HepG2 (cell line): ENCODE measurements at regions not wholly inside any gene's neighbourhood (a gene's known extent, or its start where the extent isn't known, plus 50 kb on each side); places are given as distances from the start of the nearest gene placed in this dataset.

ENCODE experiments used
- ATAC-seq: fragments of 200-7000 bp; cut with Tn5 transposase; 3 replicates; pipeline ENCODE4 v1.9.1; 2020; ENCODE audit warnings: mild to moderate bottlenecking, moderate library complexity
- BruUV-seq: library from RNA; stranded (reverse); fragments of 400-500 nt; replicated peaks from 2 replicates; lab custom pipeline; 2021; lab: Mats Ljungman, UMichigan
- CTCF ChIA-PET: fragments of 300-600 bp; formaldehyde crosslinking; extraction: SDS; loops from one replicate; lab custom pipeline; 2021; ENCODE audit warnings: low total read pairs, inconsistent platforms, low intra/inter-chr PET ratio; lab: Yijun Ruan, JAX
- POLR2A ChIA-PET: fragments of 350-600 bp; sonication (Branson Sonifier 250); formaldehyde crosslinking; loops from one replicate; lab custom pipeline; 2020; ENCODE audit warnings: antibody characterized with exemption, inconsistent platforms; lab: Yijun Ruan, JAX
- DNase-seq: peaks from one replicate; pipeline ENCODE4 v3.0.0-alpha.2; 2015; ENCODE audit warnings: low spot score
- FAIRE-seq: peaks from 3 replicates; lab custom pipeline; 2011; peaks lifted over from hg19 to GRCh38; lab: Jason Lieb, UNC
- H2AFZ ChIP-seq: one replicate; pipeline ENCODE4 v1.6.1; 2011; ENCODE audit warnings: low read length, inconsistent platforms
- H3K27ac ChIP-seq: fragments of 300-600 bp; 3 replicates; pipeline ENCODE4 v1.8.0; 2011; ENCODE audit warnings: mixed run types, mild to moderate bottlenecking, mixed read lengths, low read length, inconsistent platforms; ENCODE audit not compliant: insufficient read depth; ENCODE audit errors: extremely low read length
- H3K27me3 ChIP-seq, 2 experiments: fragments of 200-600 bp in 1 of 2; 2 replicates in 1 of 2; 3 replicates in 1 of 2; pipeline versions ENCODE4 v1.6.0 to v1.8.0; 2011; ENCODE audit warnings: low read length in 2 of 2, mild to moderate bottlenecking in 2 of 2, moderate library complexity in 2 of 2, inconsistent platforms in 1 of 2; ENCODE audit not compliant: insufficient read depth in 2 of 2, control insufficient read depth in 1 of 2
- H3K36me3 ChIP-seq, 2 experiments: fragments of 200-600 bp in 1 of 2; replicated peaks in 1 of 2; 2 replicates in 1 of 2; 3 replicates in 1 of 2; pipeline versions ENCODE4 v1.5.1 to v1.8.0; 2011; ENCODE audit warnings: low read length in 2 of 2, inconsistent platforms in 1 of 2; ENCODE audit not compliant: insufficient read depth in 2 of 2, control insufficient read depth in 1 of 2
- H3K4me1 ChIP-seq: 2 replicates; pipeline ENCODE4 v1.5.1; 2012; ENCODE audit warnings: low read length, inconsistent platforms; ENCODE audit not compliant: insufficient read depth
- H3K4me2 ChIP-seq: 2 replicates; pipeline ENCODE4 v1.6.0; 2011; ENCODE audit warnings: low read depth, low read length, inconsistent platforms
- H3K4me3 ChIP-seq, 3 experiments: fragments of 200-600 bp in 1 of 3; sonication (generic), shearing (Covaris generic) in 1 of 3; replicated peaks in 1 of 3; 2 replicates each; pipeline ENCODE4 v1.5.1; 2011 to 2016; ENCODE audit warnings: low read length in 3 of 3, inconsistent platforms in 2 of 3, low read depth in 2 of 3, mild to moderate bottlenecking in 2 of 3, control low read depth in 1 of 3, mixed read lengths in 1 of 3; ENCODE audit not compliant: insufficient read depth in 1 of 3
- H3K79me2 ChIP-seq: one replicate; pipeline ENCODE4 v1.6.1; 2011; ENCODE audit warnings: low read length, inconsistent platforms; ENCODE audit not compliant: insufficient read depth
- H3K9ac ChIP-seq: 2 replicates; pipeline ENCODE4 v1.6.0; 2011; ENCODE audit warnings: mild to moderate bottlenecking, low read depth, low read length, inconsistent platforms; ENCODE audit not compliant: insufficient read depth
- H3K9me3 ChIP-seq: 2 replicates; pipeline ENCODE4 v1.5.1; 2012; ENCODE audit warnings: mild to moderate bottlenecking, low read length
- H4K20me1 ChIP-seq: 2 replicates; pipeline ENCODE4 v1.6.0; 2011; ENCODE audit warnings: inconsistent platforms, mild to moderate bottlenecking, low read length, moderate library complexity; ENCODE audit not compliant: insufficient read depth
- EP300 ChIP-seq, 3 experiments: sonication (generic) in 1 of 3; formaldehyde crosslinking in 1 of 3; IDR thresholded peaks; 2 replicates each; pipeline versions ENCODE4 v1.5.1 to v1.6.1; 2011 to 2020; ENCODE audit warnings: low read depth in 2 of 3, low read length in 2 of 3, borderline replicate concordance in 1 of 3, improper control_type of control experiment in 1 of 3, mild to moderate bottlenecking in 1 of 3, missing genetic modification reagents in 1 of 3, moderate library complexity in 1 of 3
- FOXM1 ChIP-seq: sonication (generic); formaldehyde crosslinking; IDR thresholded peaks from 2 replicates; pipeline ENCODE4 v1.5.0; 2020; ENCODE audit warnings: missing genetic modification reagents
- HNF4G ChIP-seq, 2 experiments: sonication (generic) in 1 of 2; formaldehyde crosslinking in 1 of 2; IDR thresholded peaks; 2 replicates each; pipeline versions ENCODE4 v1.4.0 to v1.6.1; 2011 to 2020; ENCODE audit warnings: borderline replicate concordance in 2 of 2, low read depth in 2 of 2, mild to moderate bottlenecking in 2 of 2, low read length in 1 of 2, missing genetic modification reagents in 1 of 2, moderate library complexity in 1 of 2
- JUND ChIP-seq: sonication (generic); formaldehyde crosslinking; IDR thresholded peaks from 2 replicates; pipeline ENCODE4 v1.8.0; 2022; ENCODE audit warnings: mild to moderate bottlenecking, missing genetic modification reagents
- REL ChIP-seq: sonication (generic); formaldehyde crosslinking; conservative IDR thresholded peaks from 2 replicates; pipeline ENCODE4 v1.8.0; 2022; ENCODE audit warnings: mild to moderate bottlenecking, missing genetic modification reagents, moderate library complexity
- ZNF775 ChIP-seq: sonication (generic); formaldehyde crosslinking; IDR thresholded peaks from 2 replicates; pipeline ENCODE4 v1.4.0; 2020; ENCODE audit warnings: missing genetic modification reagents, mild to moderate bottlenecking, moderate library complexity, borderline replicate concordance
- WGBS: methylation state at CpG from one replicate; pipeline ENCODE4 v1.1.6; 2017; ENCODE audit warnings: low lambda C conversion rate; 5-methylcytosine and 5-hydroxymethylcytosine counted together
- in situ Hi-C: cut with HindIII; loops from 2 replicates; pipeline ENCODE4 v1.10.0; 2017; ENCODE audit warnings: low pct_unique_long_range_greater_than_20kb; ENCODE audit not compliant: extremely low pct_ligation_motif_present
- intact Hi-C: fragments of 100-400 bp; cut with micrococcal nuclease; formaldehyde crosslinking; loops from one replicate; pipeline ENCODE4 v1.10.0; 2022; ENCODE audit not compliant: unreplicated experiment
- TF ChIP-seq, protein P1 (sequence below): sonication (generic); formaldehyde crosslinking; conservative IDR thresholded peaks from 2 replicates; pipeline ENCODE4 v1.8.0; 2022; ENCODE audit warnings: low read depth, missing genetic modification reagents
- TF ChIP-seq, protein P2 (sequence below): sonication (generic); formaldehyde crosslinking; IDR thresholded peaks from 2 replicates; pipeline ENCODE4 v1.4.0; 2020; ENCODE audit warnings: missing genetic modification reagents, low read depth, mild to moderate bottlenecking, borderline replicate concordance
- TF ChIP-seq, protein P3 (sequence below): sonication (generic); formaldehyde crosslinking; IDR thresholded peaks from 2 replicates; pipeline ENCODE4 v1.4.0; 2020; ENCODE audit warnings: missing genetic modification reagents
- TF ChIP-seq, protein P4 (sequence below): sonication (generic); formaldehyde crosslinking; IDR thresholded peaks from 2 replicates; pipeline ENCODE4 v1.4.0; 2020; ENCODE audit warnings: missing genetic modification reagents

DNA sequence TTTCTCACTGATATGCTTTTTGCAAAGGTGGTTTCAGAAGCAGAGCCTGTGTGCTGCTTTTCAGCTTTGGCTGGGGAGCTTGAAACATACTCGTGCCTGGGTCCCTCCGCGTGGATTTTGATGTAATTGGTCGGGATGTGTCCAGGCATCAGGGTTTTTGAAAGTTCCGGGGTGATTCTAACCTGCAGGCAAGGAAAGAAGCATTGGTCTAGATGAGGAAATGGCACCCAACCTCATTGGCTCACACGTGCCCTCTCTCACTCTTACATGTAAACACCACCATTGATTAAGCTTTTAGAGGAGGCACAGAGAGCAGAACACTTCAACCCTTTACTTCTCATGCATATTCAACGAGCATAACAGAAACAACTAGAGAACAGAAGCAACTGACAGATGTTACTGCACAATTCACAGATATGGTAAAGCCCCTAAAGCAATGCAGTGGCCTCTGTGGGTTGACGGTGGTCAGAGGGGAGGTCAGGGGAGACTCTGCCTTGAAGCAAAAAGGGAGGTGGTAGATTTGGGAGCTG is 112.1 kb downstream of the TLR5 start:
- H3K79me2 ChIP-seq = no peaks in the 10 kb centered on the region
- no peak overlapping the region for H3K4me3 ChIP-seq
- CTCF ChIA-PET = no interaction called here
- no peak for FAIRE-seq
- no peaks in the 10 kb centered on the region for H3K36me3 ChIP-seq
- H3K4me2 ChIP-seq = no peak overlapping the region
- in situ Hi-C loops = no loop called here
- TF ChIP-seq JUND (CRISPR knock-in tag) (no peak), HNF4G (IDR thresholded peaks at IDR 0.05; ENCODE audit: borderline replicate concordance, low read depth, low read length) (no peak), HNF4G (CRISPR knock-in tag; IDR thresholded peaks at IDR 0.05; ENCODE audit: borderline replicate concordance, low read depth) (no peak), FOXM1 (no peak), REL (no peak), EP300 (IDR thresholded peaks at IDR 0.05; ENCODE audit: low read depth in 2 of 2, low read length in 2 of 2) (no peak), EP300 (CRISPR knock-in tag; IDR thresholded peaks at IDR 0.05; ENCODE audit: borderline replicate concordance) (no peak), ZNF775 (CRISPR knock-in tag) (no peak)
- TF ChIP-seq, protein P1, sequence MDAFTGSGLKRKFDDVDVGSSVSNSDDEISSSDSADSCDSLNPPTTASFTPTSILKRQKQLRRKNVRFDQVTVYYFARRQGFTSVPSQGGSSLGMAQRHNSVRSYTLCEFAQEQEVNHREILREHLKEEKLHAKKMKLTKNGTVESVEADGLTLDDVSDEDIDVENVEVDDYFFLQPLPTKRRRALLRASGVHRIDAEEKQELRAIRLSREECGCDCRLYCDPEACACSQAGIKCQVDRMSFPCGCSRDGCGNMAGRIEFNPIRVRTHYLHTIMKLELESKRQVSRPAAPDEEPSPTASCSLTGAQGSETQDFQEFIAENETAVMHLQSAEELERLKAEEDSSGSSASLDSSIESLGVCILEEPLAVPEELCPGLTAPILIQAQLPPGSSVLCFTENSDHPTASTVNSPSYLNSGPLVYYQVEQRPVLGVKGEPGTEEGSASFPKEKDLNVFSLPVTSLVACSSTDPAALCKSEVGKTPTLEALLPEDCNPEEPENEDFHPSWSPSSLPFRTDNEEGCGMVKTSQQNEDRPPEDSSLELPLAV = no peak
- TF ChIP-seq, protein P2, sequence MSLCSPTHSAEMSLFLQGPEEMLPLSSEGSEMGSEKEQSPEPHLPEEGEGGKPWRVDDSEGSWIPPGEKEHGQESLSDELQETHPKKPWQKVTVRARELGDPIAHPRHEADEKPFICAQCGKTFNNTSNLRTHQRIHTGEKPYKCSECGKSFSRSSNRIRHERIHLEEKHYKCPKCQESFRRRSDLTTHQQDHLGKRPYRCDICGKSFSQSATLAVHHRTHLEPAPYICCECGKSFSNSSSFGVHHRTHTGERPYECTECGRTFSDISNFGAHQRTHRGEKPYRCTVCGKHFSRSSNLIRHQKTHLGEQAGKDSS = no peak
- TF ChIP-seq, protein P3, sequence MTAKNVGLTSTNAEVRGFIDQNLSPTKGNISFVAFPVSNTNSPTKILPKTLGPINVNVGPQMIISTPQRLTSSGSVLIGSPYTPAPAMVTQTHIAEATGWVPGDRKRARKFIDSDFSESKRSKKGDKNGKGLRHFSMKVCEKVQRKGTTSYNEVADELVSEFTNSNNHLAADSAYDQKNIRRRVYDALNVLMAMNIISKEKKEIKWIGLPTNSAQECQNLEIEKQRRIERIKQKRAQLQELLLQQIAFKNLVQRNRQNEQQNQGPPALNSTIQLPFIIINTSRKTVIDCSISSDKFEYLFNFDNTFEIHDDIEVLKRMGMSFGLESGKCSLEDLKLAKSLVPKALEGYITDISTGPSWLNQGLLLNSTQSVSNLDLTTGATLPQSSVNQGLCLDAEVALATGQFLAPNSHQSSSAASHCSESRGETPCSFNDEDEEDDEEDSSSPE (CRISPR knock-in tag) = no peak
- TF ChIP-seq, protein P4, sequence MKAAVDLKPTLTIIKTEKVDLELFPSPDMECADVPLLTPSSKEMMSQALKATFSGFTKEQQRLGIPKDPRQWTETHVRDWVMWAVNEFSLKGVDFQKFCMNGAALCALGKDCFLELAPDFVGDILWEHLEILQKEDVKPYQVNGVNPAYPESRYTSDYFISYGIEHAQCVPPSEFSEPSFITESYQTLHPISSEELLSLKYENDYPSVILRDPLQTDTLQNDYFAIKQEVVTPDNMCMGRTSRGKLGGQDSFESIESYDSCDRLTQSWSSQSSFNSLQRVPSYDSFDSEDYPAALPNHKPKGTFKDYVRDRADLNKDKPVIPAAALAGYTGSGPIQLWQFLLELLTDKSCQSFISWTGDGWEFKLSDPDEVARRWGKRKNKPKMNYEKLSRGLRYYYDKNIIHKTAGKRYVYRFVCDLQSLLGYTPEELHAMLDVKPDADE (CRISPR knock-in tag) = no peak
- TF ChIP-seq, all 625 proteins: peak for 0
- Histone ChIP-seq H4K20me1 (no peaks in the 10 kb centered on the region), H3K9ac (no peak overlapping the region), H3K4me1 (no peaks in the 10 kb centered on the region), H3K27ac (no peak overlapping the region), H3K9me3 (no peaks in the 10 kb centered on the region), H2AFZ (no peak overlapping the region), H3K27me3 (peaks cover 0 to 6% of the 10 kb centered on the region in 2 experiments; a peak in 1 of 5 replicates)
- no TSS peak for BruUV-seq
- ATAC-seq = no peak
- no peak for DNase-seq
- POLR2A ChIA-PET = no interaction called here
- WGBS = 59% methylated on average over 8 of the region's 8 CpGs
- intact Hi-C loops = no loop called here
